Prostate gland (tissue), 2 donors: ENCODE measurements at regions not wholly inside any gene's neighbourhood (a gene's known extent, or its start where the extent isn't known, plus 50 kb on each side); places are given as distances from the start of the nearest gene placed in this dataset.

ENCODE experiments used
- CTCF ChIP-seq, 4 experiments: fragments of 200-600 bp in 2 of 4; fragments of 450-650 bp in 2 of 4; sonication (generic) in 2 of 4; IDR thresholded peaks; 1 replicate in 3 of 4; 2 replicates in 1 of 4; pipeline ENCODE4 v1.5.1; 2016 to 2019; ENCODE audit warnings: antibody characterized with exemption in 4 of 4, mild to moderate bottlenecking in 2 of 4, moderate library complexity in 2 of 4
- POLR2A ChIP-seq: fragments of 450-650 bp; IDR thresholded peaks from one replicate; pipeline ENCODE4 v1.6.1; 2016; ENCODE audit warnings: antibody characterized with exemption, mild to moderate bottlenecking

GRCh38 chr12:58067610-58068387 is 126.4 kb downstream of the ATP23 start:
- no peak for TF ChIP-seq POLR2A
- TF ChIP-seq CTCF (IDR thresholded peaks at IDR 0.05), result no peak
